Neutrophil (primary cell): ENCODE measurements at regions not wholly inside any gene's neighbourhood (a gene's known extent, or its start where the extent isn't known, plus 50 kb on each side); places are given as distances from the start of the nearest gene placed in this dataset.

ENCODE experiments used
- H3K27ac ChIP-seq: fragments of 200-600 bp; sonication (generic); 2 replicates; pipeline ENCODE4 v1.5.1; 2016; ENCODE audit warnings: mild to moderate bottlenecking, moderate library complexity
- H3K27me3 ChIP-seq: fragments of 200-600 bp; sonication (generic); 2 replicates; pipeline ENCODE4 v1.6.0; 2016; ENCODE audit warnings: mild to moderate bottlenecking
- H3K36me3 ChIP-seq: fragments of 200-600 bp; sonication (generic); 2 replicates; pipeline ENCODE4 v1.5.1; 2017
- H3K4me1 ChIP-seq, 2 experiments: fragments of 200-600 bp in 1 of 2; sonication (generic) in 1 of 2; 1 replicate in 1 of 2; 2 replicates in 1 of 2; pipeline versions ENCODE4 v1.5.1 to v1.6.1; 2013 to 2016; ENCODE audit warnings: low read depth in 1 of 2, low read length in 1 of 2, mild to moderate bottlenecking in 1 of 2, moderate library complexity in 1 of 2; ENCODE audit not compliant: control insufficient read depth in 1 of 2, insufficient read depth in 1 of 2
- H3K4me3 ChIP-seq, 2 experiments: fragments of 200-600 bp in 1 of 2; sonication (generic) in 1 of 2; 1 replicate in 1 of 2; 2 replicates in 1 of 2; pipeline ENCODE4 v1.5.1; 2013 to 2016; ENCODE audit warnings: low read depth in 1 of 2, low read length in 1 of 2, mild to moderate bottlenecking in 1 of 2, moderate library complexity in 1 of 2
- H3K9me3 ChIP-seq: fragments of 200-600 bp; sonication (generic); 2 replicates; pipeline ENCODE4 v1.5.1; 2016
- CTCF ChIP-seq: fragments of 200-600 bp; sonication (generic); IDR thresholded peaks from 2 replicates; pipeline ENCODE4 v1.5.1; 2016; ENCODE audit warnings: antibody characterized with exemption

- no peak for TF ChIP-seq CTCF
- Histone ChIP-seq H3K36me3 (peaks cover 5% of the 10 kb centered on the region), H3K27ac (no peak overlapping the region), H3K4me1 (no peaks in the 10 kb centered on the region), H3K9me3 (no peaks in the 10 kb centered on the region), H3K4me3 (no peak overlapping the region), H3K27me3 (no peaks in the 10 kb centered on the region)
Measured at GRCh38 chr6:88370127-88370710, 204.1 kb upstream of the CNR1 start.

GRCh38 chr6:88369262-88369661 is 203.1 kb upstream of the CNR1 start:
- no peak for TF ChIP-seq CTCF
- no peak overlapping the region for H3K27ac ChIP-seq
- peaks cover 5% of the 10 kb centered on the region for H3K36me3 ChIP-seq
- H3K4me1 ChIP-seq, result no peaks in the 10 kb centered on the region
- H3K9me3 ChIP-seq, result no peaks in the 10 kb centered on the region
- H3K4me3 ChIP-seq, result no peak overlapping the region
- no peaks in the 10 kb centered on the region for H3K27me3 ChIP-seq

GRCh38 chr6:88368071-88368787 is 202.1 kb upstream of the CNR1 start:
- no peaks in the 10 kb centered on the region for H3K27me3 ChIP-seq
- H3K27ac ChIP-seq, result no peak overlapping the region
- H3K4me3 ChIP-seq, result no peak overlapping the region
- peaks cover 5% of the 10 kb centered on the region for H3K36me3 ChIP-seq
- no peak for TF ChIP-seq CTCF
- H3K9me3 ChIP-seq, result no peaks in the 10 kb centered on the region
- H3K4me1 ChIP-seq, result no peaks in the 10 kb centered on the region

- Histone ChIP-seq H3K36me3 (peaks cover 5% of the 10 kb centered on the region), H3K4me1 (no peaks in the 10 kb centered on the region), H3K4me3 (no peak overlapping the region), H3K27me3 (no peaks in the 10 kb centered on the region), H3K9me3 (no peaks in the 10 kb centered on the region), H3K27ac (no peak overlapping the region)
- no peak for TF ChIP-seq CTCF
Measured at GRCh38 chr6:88367248-88367647, 201.1 kb upstream of the CNR1 start.

GRCh38 chr6:88366672-88367071 is 200.5 kb upstream of the CNR1 start:
- H3K4me3 ChIP-seq, result no peak overlapping the region
- H3K27me3 ChIP-seq, result no peaks in the 10 kb centered on the region
- H3K9me3 ChIP-seq, result no peaks in the 10 kb centered on the region
- no peak for TF ChIP-seq CTCF
- peaks cover 5% of the 10 kb centered on the region for H3K36me3 ChIP-seq
- H3K4me1 ChIP-seq, result no peaks in the 10 kb centered on the region
- no peak overlapping the region for H3K27ac ChIP-seq
